Lower leg skin (tissue), 4 donors: ENCODE measurements at regions not wholly inside any gene's neighbourhood (a gene's known extent, or its start where the extent isn't known, plus 50 kb on each side); places are given as distances from the start of the nearest gene placed in this dataset.

Experiments used
- DNase-seq, 2 donors: peaks; one replicate each; pipeline ENCODE4 v3.0.0-alpha.2; 2019; ENCODE audit warnings: low spot score in 2 of 2
- H3K4me3 ChIP-seq: fragments of 200-600 bp; sonication (generic); 2 replicates; pipeline ENCODE4 v1.5.1; 2017; ENCODE audit warnings: mild to moderate bottlenecking, low read depth; ENCODE audit not compliant: poor library complexity, severe bottlenecking
- CTCF ChIP-seq, 3 donors: fragments of 450-650 bp; IDR thresholded peaks; one replicate each; pipeline ENCODE4 v1.5.1; 2016; ENCODE audit warnings: antibody characterized with exemption in 3 of 3, mild to moderate bottlenecking in 3 of 3, moderate library complexity in 2 of 3
- POLR2A ChIP-seq, 2 donors: fragments of 450-650 bp; IDR thresholded peaks; one replicate each; pipeline ENCODE4 v1.6.1; 2016 to 2017; ENCODE audit warnings: antibody characterized with exemption in 2 of 2, mild to moderate bottlenecking in 1 of 2, moderate library complexity in 1 of 2
- WGBS, 2 donors: methylation state at CpG; one replicate each; pipeline ENCODE4 v1.1.5; 2018; 5-methylcytosine and 5-hydroxymethylcytosine counted together
- intact Hi-C: fragments of 100-400 bp; cut with DNase I; formaldehyde crosslinking; loops from one replicate; pipeline ENCODE4 v1.15.0; 2023; ENCODE audit warnings: low total_unique reads

- no peak overlapping the region for H3K4me3 ChIP-seq
- WGBS, 2 donors = 100% methylated on average over 1 of the region's 1 CpG
- DNase-seq = no peak
- intact Hi-C loops = no loop called here
- TF ChIP-seq POLR2A (IDR thresholded peaks at IDR 0.05) = no peak
- TF ChIP-seq CTCF (IDR thresholded peaks at IDR 0.05) = no peak
These were observed 82.2 kb upstream of the ACTRT2 start for GRCh38 chr1:2939041-2939552.

GRCh38 chr1:2940178-2940577 is 81.1 kb upstream of the ACTRT2 start:
- TF ChIP-seq CTCF (IDR thresholded peaks at IDR 0.05) (no peak), POLR2A (IDR thresholded peaks at IDR 0.05) (no peak)
- H3K4me3 ChIP-seq = no peak overlapping the region
- no peak for DNase-seq
- intact Hi-C loops = no loop called here
- WGBS, 2 donors = 93 to 94% methylated on average over 4 of the region's 4 CpGs

- TF ChIP-seq CTCF (IDR thresholded peaks at IDR 0.05) = no peak
- DNase-seq = no peak
- no peak overlapping the region for H3K4me3 ChIP-seq
- intact Hi-C loops = no loop called here
- WGBS, 2 donors = 60 to 64% methylated on average over 2 of the region's 2 CpGs
These were observed 80.2 kb upstream of the ACTRT2 start for GRCh38 chr1:2941040-2941439.

GRCh38 chr1:2941907-2942306 is 79.4 kb upstream of the ACTRT2 start:
- H3K4me3 ChIP-seq = no peak overlapping the region
- intact Hi-C loops = no loop called here
- TF ChIP-seq CTCF (IDR thresholded peaks at IDR 0.05) (no peak), POLR2A (IDR thresholded peaks at IDR 0.05) (no peak)
- no peak for DNase-seq
- WGBS, 2 donors = 93 to 94% methylated on average over 6 of the region's 6 CpGs

GRCh38 chr1:2942410-2942809 is 78.9 kb upstream of the ACTRT2 start:
- no peak overlapping the region for H3K4me3 ChIP-seq
- no peak for TF ChIP-seq POLR2A (IDR thresholded peaks at IDR 0.05)
- no peak for TF ChIP-seq CTCF (IDR thresholded peaks at IDR 0.05)
- DNase-seq = no peak
- intact Hi-C loops = no loop called here
- 78 to 91% methylated on average over 4 to 5 of the region's 5 CpGs for WGBS, 2 donors

GRCh38 chr1:2943686-2944260 is 77.5 kb upstream of the ACTRT2 start:
- intact Hi-C loops = no loop called here
- no peak overlapping the region for H3K4me3 ChIP-seq
- no peak for TF ChIP-seq CTCF (IDR thresholded peaks at IDR 0.05)
- no peak for TF ChIP-seq POLR2A (IDR thresholded peaks at IDR 0.05)
- WGBS, 2 donors = 70 to 73% methylated on average over 6 to 7 of the region's 7 CpGs
- DNase-seq = no peak
